ENCODE measurements at regions not wholly inside any gene's neighbourhood (a gene's known extent, or its start where the extent isn't known, plus 50 kb on each side); places are given as distances from the start of the nearest gene placed in this dataset.

- TF ChIP-seq POLR2A (IDR thresholded peaks at IDR 0.05; ENCODE audit: low read length) = no peak
- TF ChIP-seq GATA1 (IDR thresholded peaks at IDR 0.05; ENCODE audit: low read depth, low read length) = no peak
These were observed 202.8 kb upstream of the TWIST2 start for GRCh38 chr2:238645095-238645494.
